GM20000 (cell line): ENCODE measurements at regions not wholly inside any gene's neighbourhood (a gene's known extent, or its start where the extent isn't known, plus 50 kb on each side); places are given as distances from the start of the nearest gene placed in this dataset.

Experiments
- DNase-seq: peaks from one replicate; pipeline ENCODE4 v3.0.0; 2012; ENCODE audit warnings: low spot score
- CTCF ChIP-seq: IDR thresholded peaks from 2 replicates; pipeline ENCODE4 v1.5.1; 2012; ENCODE audit warnings: mild to moderate bottlenecking, control low read depth; ENCODE audit errors: extremely low read depth, missing control alignments

GRCh38 chr3:4021162-4021561, 221.9 kb downstream of the LRRN1 start:
- no peak for DNase-seq

GRCh38 chr3:4029135-4029534, 229.9 kb downstream of the LRRN1 start:
- no peak for DNase-seq
- TF ChIP-seq CTCF = no peak

More at GRCh38 chr3:4021162-4021561, 221.9 kb downstream of the LRRN1 start:
- no peak for TF ChIP-seq CTCF

GRCh38 chr3:4030624-4031023, 231.4 kb downstream of the LRRN1 start:
- no peak for DNase-seq
- TF ChIP-seq CTCF = no peak

- no peak for DNase-seq
- no peak for TF ChIP-seq CTCF
Observed at GRCh38 chr3:4033296-4033695, 234.1 kb downstream of the LRRN1 start.

GRCh38 chr3:4036046-4036445, 236.8 kb downstream of the LRRN1 start:
- TF ChIP-seq CTCF = no peak
- no peak for DNase-seq

GRCh38 chr3:4038351-4038750, 239.1 kb downstream of the LRRN1 start:
- TF ChIP-seq CTCF = no peak
- no peak for DNase-seq

- no peak for DNase-seq
- no peak for TF ChIP-seq CTCF
Observed at GRCh38 chr3:4042070-4042469, 242.8 kb downstream of the LRRN1 start.

GRCh38 chr3:4042869-4043268, 243.6 kb downstream of the LRRN1 start:
- no peak for DNase-seq
- no peak for TF ChIP-seq CTCF
